COLO668 (cell line): ENCODE measurements at regions not wholly inside any gene's neighbourhood (a gene's known extent, or its start where the extent isn't known, plus 50 kb on each side); places are given as distances from the start of the nearest gene placed in this dataset.
A peak's percentile ranks its signal among the peaks of the same experiment; 100 is the strongest.
"Not testable (repeated sequence)": the region's sequence is repeated elsewhere in the genome, so short reads cannot be mapped to it uniquely, and the experiment has no call there.

Experiments used
- DNase-seq: peaks from one replicate; lab custom pipeline; 2025; ENCODE audit not compliant: unreplicated experiment; lab: John Stamatoyannopoulos, UW

DNA sequence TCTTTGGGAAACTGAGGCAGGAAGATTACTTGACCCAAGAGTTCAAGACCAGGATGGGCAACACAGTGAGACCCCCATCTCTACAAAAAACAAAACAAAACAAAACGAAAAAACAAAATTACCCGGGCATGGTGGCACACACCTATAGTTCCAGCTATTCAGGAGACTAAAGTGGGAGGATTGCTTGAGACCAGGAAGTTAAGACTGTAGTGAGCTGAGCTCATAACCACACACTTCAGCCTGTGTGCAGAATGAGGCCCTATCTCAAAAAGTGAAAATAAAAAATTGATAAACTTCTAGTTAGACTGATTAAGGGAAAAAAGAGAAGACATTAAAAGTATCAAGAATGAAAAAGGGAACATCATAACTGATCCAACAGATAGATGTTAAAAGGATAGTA lies 154.0 kb downstream of the RHOU start:
- DNase-seq: no peak

GRCh38 chr1:228891272-228892034 lies 156.2 kb downstream of the RHOU start:
- DNase-seq: no peak

DNA sequence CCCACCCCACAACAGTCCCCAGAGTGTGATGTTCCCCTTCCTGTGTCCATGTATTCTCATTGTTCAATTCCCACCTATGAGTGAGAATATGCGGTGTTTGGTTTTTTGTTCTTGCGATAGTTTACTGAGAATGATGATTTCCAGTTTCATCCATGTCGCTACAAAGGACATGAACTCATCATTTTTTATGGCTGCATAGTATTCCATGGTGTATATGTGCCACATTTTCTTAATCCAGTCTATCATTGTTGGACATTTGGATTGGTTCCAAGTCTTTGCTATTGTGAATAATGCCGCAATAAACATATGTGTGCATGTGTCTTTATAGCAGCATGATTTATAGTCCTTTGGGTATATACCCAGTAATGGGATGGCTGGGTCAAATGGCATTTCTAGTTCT lies 156.9 kb downstream of the RHOU start:
- DNase-seq: not testable (repeated sequence)

DNA sequence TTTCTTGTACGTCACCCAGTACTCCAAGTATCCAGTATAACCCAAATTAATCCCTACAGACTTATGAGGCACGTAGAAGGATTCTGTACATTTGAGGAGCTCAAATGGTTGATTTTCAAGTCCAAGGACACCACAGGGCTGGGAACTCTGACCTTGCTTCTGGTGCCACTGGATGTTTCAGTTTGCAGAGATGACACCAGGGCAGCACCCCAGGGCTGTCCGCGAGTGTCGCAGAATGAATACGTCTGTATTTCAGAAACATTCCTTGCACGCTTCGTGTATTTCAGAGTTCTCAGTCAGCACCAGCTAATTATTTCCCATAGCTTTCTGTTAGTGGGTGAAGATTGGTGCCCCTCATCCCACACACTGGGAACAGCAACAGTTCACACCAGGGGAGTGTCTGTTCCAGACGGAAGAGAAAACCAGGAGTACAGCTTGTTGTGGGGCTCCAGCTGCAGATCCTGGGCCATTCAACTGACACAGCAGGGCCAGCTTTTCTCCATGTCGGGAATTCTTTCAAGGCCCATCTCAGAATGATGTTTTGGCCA lies 159.2 kb downstream of the RHOU start:
- no peak for DNase-seq

GRCh38 chr1:228897901-228898300 lies 162.6 kb downstream of the RHOU start:
- DNase-seq: no peak

GRCh38 chr1:228898582-228898992 lies 163.3 kb downstream of the RHOU start:
- no peak for DNase-seq

DNA sequence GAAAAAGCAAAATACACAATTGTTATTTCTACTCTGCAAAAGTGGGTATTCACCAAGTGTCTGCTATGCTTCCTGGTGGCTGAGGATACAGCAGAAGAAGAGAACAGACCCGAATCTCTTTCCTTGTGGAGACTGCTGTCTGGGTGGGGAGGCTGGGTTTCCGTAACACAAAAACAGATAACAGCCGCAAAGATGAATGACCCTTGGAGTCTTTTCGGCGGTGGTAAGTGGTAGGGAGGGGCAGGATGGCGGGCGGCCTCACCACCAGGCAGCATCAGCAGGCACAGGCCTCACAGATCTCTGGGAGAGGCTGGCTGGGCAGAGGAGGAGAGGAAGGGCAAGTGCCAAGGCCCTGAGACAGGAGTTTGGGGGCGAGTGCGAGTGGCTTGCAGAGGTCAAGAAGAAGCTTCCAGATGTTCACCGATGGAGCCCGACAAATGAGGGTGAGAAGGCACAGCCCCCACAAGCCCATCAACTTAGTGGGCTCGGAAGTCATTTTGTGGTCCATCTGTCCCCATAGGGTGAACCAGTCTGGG lies 164.2 kb downstream of the RHOU start:
- no peak for DNase-seq

DNA sequence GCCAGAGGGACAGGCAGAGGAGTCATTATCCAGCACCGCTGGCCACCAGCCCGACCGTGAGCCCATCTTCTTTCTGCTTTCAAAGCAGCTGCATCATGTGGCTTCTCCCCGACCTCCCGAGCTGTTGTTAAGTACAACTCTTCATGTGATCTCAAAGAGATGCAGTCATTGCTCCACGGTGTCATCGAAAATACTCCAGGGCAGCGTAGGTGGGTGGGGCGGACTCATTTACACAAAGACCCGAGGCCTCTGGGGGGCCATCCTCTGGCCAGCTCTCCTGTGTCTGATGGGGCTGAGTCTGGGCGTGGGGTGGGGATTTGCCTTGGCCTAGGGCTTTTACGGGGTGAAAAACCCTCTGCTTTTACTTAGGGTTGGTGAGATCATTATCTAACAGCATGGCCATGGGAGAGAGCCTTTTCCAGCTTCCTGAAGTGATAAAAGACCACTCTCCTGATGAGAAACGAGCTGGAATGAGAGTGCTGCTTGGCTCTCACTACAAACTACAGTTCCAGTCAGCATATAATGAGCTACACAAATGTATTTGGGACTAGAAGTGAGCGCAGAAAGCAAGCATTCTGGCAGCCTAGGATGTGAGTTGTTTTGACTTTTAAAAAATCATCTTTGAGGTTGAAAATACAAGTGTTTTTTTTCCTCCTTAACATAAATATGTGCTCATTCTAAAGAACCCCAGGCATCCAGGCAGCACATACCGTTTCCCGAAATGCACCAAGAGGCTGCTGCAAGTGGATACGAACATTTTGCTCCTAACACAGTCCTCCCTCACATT lies 165.0 kb downstream of the RHOU start:
- no peak for DNase-seq

- no peak for DNase-seq
These were observed 165.7 kb downstream of the RHOU start for GRCh38 chr1:228900886-228901392.

- DNase-seq: no peak
These were observed 166.8 kb downstream of the RHOU start for GRCh38 chr1:228901936-228902681.

GRCh38 chr1:228902781-228903433 lies 167.6 kb downstream of the RHOU start:
- DNase-seq: peak; percentile 51

DNA sequence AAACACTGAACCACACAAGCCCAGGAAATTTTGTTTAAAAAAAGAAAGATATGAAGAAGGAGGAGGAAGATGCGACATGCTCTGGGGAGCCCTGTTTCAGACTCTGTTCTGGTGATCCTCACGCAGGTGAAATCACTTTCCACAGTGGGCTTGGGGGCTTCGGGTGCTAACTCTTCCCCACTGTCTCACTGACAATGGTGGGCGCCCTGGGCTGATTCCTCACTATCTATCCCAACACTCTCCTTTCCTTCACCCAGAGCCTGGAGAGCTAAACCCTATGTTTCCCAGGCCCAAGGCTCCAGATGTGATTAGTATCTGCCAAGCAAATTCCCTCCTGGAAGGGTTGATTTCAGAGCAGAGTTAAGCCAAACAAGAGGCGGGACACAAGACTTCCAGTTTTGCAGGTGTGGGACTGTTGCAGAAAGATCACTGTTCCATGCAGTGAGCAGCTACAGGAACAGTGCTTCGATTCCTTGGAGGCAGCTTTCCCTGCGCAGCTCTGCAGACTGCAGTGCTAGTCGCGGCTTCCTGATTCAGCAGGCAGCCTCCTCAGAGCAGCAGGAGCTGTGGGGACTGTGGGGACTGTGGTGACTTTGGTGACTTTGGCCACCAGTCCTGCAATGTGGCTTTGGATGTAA lies 168.3 kb downstream of the RHOU start:
- no peak for DNase-seq

- no peak for DNase-seq
These were observed 168.9 kb downstream of the RHOU start for GRCh38 chr1:228904222-228904621.

- DNase-seq: no peak
These were observed 170.4 kb downstream of the RHOU start for GRCh38 chr1:228905701-228906101.

DNA sequence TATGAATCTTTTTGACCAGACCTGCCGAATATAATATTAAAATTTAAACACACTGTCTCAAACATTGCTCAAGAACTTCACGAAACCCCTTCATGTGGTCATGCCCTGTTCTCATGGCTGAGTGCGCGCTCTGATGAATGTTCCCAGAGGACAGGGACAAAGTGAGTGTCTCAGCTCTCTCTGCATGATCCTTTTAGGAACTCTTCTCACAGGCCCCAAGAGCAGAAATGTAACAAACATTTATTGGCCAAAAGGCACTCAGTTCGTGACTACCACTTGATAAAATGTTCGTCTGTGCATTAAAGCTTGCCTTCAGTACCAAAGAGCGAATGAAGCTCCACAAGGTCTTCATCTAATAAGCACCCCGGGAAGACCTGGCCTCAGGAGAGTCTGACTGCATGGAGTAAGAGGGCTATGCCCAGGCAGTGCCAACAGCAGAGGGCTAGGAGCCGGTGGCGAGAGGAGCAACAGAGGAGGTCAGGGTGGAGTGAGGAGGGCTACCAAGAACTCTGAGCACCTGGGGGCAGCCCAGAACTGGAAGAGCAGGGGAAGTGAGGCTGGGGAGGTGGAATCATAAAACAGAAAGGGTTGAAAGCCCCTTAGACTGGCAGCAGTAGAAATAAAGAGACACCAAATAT lies 171.1 kb downstream of the RHOU start:
- no peak for DNase-seq

DNA sequence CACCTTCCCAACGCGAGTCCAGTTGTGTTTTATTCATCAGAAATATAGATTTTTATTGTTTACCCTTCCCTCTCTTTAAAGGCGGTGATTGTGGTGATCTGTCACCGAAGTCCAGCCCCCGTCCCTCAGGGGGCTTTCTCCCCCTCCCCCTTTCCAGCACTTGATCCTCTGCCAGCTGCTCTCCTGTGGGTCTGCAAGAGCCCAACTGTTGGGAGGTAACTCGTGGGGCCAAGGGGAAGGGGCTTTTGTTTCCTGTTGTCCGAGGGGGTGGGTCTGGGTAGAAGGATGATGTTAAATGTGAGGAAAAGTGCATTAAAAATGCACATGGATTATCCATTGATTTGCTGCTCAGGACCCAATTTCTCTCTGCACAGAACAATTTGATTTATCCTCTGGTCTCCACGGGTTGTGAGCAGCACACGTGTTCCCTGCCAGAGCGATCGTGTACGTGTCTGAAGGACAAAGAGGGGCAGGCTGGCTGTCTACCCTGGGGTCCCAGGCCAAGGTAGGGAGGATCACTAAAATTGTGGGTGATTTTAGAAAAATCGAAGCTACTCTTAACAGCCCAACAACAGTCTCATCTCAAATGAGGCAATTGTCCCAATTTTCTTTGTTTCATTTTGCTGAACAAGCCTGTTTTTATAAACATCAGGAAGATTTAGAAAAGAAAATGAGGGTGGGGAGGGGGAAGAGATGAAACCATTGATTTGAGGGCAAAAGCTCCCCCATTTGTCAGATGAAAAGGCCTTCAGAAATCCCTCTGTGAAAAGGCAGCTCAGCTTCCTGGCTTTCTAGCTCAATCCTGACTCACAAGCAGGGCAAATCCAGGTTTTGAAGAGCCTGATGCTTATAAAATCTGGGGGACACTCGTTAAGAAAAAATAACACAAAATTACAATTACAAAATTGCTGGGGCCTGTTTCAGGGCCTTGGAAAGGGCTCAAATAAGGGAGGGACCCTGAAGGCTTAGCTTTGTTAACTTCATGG lies 176.2 kb downstream of the RHOU start:
- DNase-seq: no peak

- DNase-seq: no peak
These were observed 178.5 kb downstream of the RHOU start for GRCh38 chr1:228913626-228914414.
